Stomach (tissue), 4 donors: ENCODE measurements at regions not wholly inside any gene's neighbourhood (a gene's known extent, or its start where the extent isn't known, plus 50 kb on each side); places are given as distances from the start of the nearest gene placed in this dataset.

Experiments used
- POLR2A ChIP-seq, 4 donors: fragments of 450-650 bp; IDR thresholded peaks; one replicate each; pipeline ENCODE4 v1.6.1; 2016; ENCODE audit warnings: antibody characterized with exemption in 4 of 4, control low read depth in 2 of 4, mild to moderate bottlenecking in 1 of 4, moderate library complexity in 1 of 4
- POLR2AphosphoS5 ChIP-seq, 3 donors: sonication (generic); formaldehyde crosslinking; IDR thresholded peaks; one replicate each; pipeline ENCODE4 v1.6.1; 2016; ENCODE audit warnings: antibody characterized with exemption in 3 of 3
- TF ChIP-seq, protein P1 (sequence below), 7 experiments: fragments of 450-650 bp in 4 of 7; fragments of 200-600 bp in 3 of 7; sonication (generic) in 3 of 7; IDR thresholded peaks; one replicate each; pipeline ENCODE4 v1.5.1; 2016 to 2019; ENCODE audit warnings: antibody characterized with exemption in 7 of 7, control low read depth in 2 of 7, mild to moderate bottlenecking in 1 of 7

DNA sequence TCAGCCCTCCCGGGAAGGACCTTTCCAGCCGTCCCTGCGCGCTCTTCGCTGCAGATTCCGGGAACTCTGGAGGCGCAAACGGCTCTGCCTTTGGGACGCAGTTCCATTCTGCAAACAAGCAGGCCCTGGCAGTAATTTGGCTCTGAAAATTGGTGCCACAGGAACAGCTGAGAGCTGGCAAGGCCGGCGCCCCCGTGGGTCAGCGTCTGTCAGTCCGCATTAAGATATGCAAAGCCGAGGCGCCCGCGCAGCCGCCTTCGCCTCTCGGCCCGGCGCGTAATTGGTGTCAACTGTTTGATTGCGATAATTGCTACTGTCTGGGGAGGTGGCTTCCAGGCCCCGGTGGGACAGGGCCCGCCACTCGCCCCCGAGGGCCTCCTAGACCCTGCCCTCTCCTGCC, 73.6 kb downstream of the NCR2 start:
- TF ChIP-seq POLR2A (IDR thresholded peaks at IDR 0.05) (no peak), POLR2AphosphoS5 (IDR thresholded peaks at IDR 0.05) (no peak)
- TF ChIP-seq, protein P1, sequence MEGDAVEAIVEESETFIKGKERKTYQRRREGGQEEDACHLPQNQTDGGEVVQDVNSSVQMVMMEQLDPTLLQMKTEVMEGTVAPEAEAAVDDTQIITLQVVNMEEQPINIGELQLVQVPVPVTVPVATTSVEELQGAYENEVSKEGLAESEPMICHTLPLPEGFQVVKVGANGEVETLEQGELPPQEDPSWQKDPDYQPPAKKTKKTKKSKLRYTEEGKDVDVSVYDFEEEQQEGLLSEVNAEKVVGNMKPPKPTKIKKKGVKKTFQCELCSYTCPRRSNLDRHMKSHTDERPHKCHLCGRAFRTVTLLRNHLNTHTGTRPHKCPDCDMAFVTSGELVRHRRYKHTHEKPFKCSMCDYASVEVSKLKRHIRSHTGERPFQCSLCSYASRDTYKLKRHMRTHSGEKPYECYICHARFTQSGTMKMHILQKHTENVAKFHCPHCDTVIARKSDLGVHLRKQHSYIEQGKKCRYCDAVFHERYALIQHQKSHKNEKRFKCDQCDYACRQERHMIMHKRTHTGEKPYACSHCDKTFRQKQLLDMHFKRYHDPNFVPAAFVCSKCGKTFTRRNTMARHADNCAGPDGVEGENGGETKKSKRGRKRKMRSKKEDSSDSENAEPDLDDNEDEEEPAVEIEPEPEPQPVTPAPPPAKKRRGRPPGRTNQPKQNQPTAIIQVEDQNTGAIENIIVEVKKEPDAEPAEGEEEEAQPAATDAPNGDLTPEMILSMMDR (IDR thresholded peaks at IDR 0.05), result no peak
